HG02852 (cell line): ENCODE measurements at regions not wholly inside any gene's neighbourhood (a gene's known extent, or its start where the extent isn't known, plus 50 kb on each side); places are given as distances from the start of the nearest gene placed in this dataset.

ENCODE experiments used
- ATAC-seq: cut with Tn5 transposase; IDR thresholded peaks from one replicate; pipeline ENCODE4 v1.9.1; 2021; ENCODE audit warnings: mild to moderate bottlenecking, moderate library complexity; ENCODE audit not compliant: unreplicated experiment

- ATAC-seq = no peak
Observed at GRCh38 chr11:112355726-112356125, 95.1 kb upstream of the PLET1 start.

- ATAC-seq = no peak
Observed at GRCh38 chr11:112357488-112357887, 96.8 kb upstream of the PLET1 start.

GRCh38 chr11:112361396-112361795, 100.7 kb upstream of the PLET1 start:
- no peak for ATAC-seq

- ATAC-seq = no peak
Observed at GRCh38 chr11:112363527-112363926, 102.9 kb upstream of the PLET1 start.

- no peak for ATAC-seq
Observed at GRCh38 chr11:112364962-112365481, 104.4 kb upstream of the PLET1 start.

GRCh38 chr11:112366012-112366411, 105.4 kb upstream of the PLET1 start:
- no peak for ATAC-seq

GRCh38 chr11:112366777-112367176, 106.1 kb upstream of the PLET1 start:
- no peak for ATAC-seq

GRCh38 chr11:112367461-112367860, 106.8 kb upstream of the PLET1 start:
- ATAC-seq = no peak

- ATAC-seq = no peak
Observed at GRCh38 chr11:112367895-112368294, 107.2 kb upstream of the PLET1 start.

GRCh38 chr11:112368381-112368780, 107.7 kb upstream of the PLET1 start:
- no peak for ATAC-seq

- ATAC-seq = no peak
Observed at GRCh38 chr11:112369374-112369773, 108.7 kb upstream of the PLET1 start.

- ATAC-seq = no peak
Observed at GRCh38 chr11:112369916-112370315, 109.3 kb upstream of the PLET1 start.

GRCh38 chr11:112374486-112375140, 114.0 kb upstream of the PLET1 start:
- ATAC-seq = no peak

- no peak for ATAC-seq
Observed at GRCh38 chr11:112377946-112378345, 117.3 kb upstream of the PLET1 start.

- ATAC-seq = no peak
Observed at GRCh38 chr11:112380464-112380863, 119.8 kb upstream of the PLET1 start.

- ATAC-seq = no peak
Observed at GRCh38 chr11:112381578-112381977, 120.9 kb upstream of the PLET1 start.

GRCh38 chr11:112382561-112382960, 121.9 kb upstream of the PLET1 start:
- ATAC-seq = no peak

- ATAC-seq = no peak
Observed at GRCh38 chr11:112388496-112388895, 127.8 kb upstream of the PLET1 start.

GRCh38 chr11:112391086-112391485, 130.4 kb upstream of the PLET1 start:
- no peak for ATAC-seq

- ATAC-seq = no peak
Observed at GRCh38 chr11:112392904-112393303, 132.2 kb upstream of the PLET1 start.

- no peak for ATAC-seq
Observed at GRCh38 chr11:112394304-112394703, 133.6 kb upstream of the PLET1 start.

GRCh38 chr11:112396076-112396475, 135.4 kb upstream of the PLET1 start:
- ATAC-seq = no peak
